NCI-H128 (cell line): ENCODE measurements at regions not wholly inside any gene's neighbourhood (a gene's known extent, or its start where the extent isn't known, plus 50 kb on each side); places are given as distances from the start of the nearest gene placed in this dataset.

ENCODE experiments used
- DNase-seq: peaks from one replicate; lab custom pipeline; 2025; ENCODE audit not compliant: unreplicated experiment; lab: John Stamatoyannopoulos, UW

DNA sequence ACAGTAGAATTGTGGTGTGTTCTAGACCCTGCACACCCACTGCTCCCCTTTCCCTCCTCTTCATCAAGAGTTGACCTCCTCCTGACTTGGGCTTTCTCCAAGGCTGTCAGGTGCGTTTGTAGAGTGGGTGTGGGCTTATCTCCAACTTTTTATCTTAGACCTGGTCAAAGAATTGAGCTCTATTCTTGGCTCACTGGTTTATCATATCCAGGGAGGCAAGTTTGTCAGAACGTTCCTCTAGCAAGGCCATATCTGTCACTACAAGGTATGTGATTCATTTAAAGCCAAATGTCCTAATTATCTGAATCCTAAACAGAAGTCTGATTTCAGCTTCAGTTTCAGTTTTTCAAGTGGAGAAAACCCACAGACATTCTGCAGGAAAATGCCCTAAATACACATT lies 117.1 kb upstream of the MGAT5 start:
- DNase-seq, result no peak

GRCh38 chr2:134137182-134137611 lies 116.7 kb upstream of the MGAT5 start:
- DNase-seq, result no peak

GRCh38 chr2:134138115-134138514 lies 115.8 kb upstream of the MGAT5 start:
- no peak for DNase-seq

DNA sequence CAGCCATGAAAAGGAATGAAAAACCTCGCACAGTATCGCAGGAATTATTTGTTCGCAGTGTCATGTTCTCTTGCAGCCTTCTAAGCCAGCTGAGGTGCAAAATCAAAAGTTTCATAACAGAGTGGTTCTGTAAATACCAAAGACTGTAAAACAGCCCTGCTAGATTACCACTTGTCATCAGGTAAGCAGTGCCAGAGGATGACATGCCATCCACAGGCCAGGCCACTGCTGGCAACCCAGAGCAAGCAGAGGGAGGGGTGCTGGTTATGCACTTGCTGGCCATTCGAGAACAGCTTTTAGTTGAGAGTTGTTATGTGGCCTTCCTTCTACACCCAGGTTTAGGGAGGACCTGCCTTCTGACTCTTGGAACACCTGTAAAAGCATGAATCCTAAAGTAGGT lies 114.3 kb upstream of the MGAT5 start:
- DNase-seq, result no peak

GRCh38 chr2:134140251-134140661 lies 113.6 kb upstream of the MGAT5 start:
- no peak for DNase-seq

DNA sequence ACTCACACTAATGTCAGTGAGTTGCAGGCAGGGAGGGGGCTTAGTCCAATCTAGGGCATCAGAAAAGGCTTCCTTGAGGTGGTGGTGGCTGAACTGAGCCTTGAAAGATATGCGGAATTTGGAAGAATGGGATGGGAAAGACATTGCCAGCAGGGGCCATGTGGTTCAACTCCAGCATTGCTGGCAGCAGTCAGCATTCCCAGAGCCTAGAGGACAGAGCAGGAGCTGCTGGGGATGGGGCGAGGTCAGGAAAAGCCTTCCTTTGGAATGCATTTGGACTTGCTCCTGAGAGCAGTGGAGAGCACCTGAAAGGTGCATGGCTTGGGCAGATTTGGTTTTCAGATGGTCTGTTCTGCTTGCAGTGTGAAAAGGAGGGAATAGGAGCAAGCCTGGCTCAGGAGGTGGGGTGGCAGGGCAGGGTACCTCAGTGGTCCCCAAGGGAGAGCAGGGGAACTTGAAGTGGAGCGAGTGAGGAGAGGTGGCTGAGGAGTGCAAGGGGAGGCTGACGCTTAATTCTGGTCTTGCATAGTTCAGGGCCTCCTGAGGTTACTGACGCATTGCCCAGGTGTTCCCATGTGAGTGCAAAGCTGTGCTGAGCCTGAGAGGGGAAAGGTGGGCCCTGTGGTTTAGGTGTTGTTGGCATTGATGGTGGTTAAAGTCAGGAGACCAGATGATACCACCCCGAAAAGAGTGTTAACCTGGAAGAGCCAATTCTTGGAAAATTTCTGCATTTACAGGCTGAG lies 112.1 kb upstream of the MGAT5 start:
- DNase-seq, result no peak

DNA sequence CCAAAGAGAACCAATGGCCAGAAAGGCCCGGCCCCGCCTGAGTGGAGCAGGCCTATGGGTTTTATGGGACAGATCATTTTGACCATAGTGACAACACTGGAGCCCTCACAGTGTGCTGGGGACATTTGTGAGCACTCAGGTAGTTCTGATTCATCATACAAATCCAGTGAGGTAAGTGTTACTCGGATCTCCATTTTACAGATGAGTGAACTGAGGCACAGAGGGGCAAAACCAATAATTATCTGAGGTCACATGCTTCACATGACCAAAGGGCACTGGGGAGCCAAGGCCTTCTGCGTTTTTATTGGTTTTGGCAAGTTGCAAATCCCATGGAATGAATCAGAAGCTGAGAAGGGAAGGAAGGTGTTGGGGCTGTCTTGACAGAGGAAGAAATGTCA lies 111.5 kb upstream of the MGAT5 start:
- DNase-seq, result no peak

- no peak for DNase-seq
Observed at GRCh38 chr2:134142903-134143302, 111.0 kb upstream of the MGAT5 start.

DNA sequence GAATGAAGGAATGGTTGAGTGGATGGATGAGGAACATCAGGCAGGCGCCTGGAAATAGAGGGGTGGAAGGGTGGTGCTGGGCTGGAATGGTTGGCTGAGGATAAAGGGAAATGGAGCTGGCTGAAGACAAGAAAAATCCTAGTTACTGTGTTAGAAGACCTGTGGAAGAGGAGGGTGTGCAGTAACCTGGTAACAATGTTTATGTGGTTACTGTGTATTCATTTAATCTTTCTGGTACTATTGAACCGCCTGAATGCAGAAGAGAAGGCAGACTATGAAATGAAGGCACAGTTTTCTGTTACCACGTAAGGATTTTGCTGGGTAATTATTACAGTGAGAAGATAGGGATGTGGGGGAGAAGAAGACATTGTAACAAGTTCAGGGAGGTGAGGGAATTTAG lies 110.3 kb upstream of the MGAT5 start:
- DNase-seq, result no peak

- DNase-seq, result no peak
Observed at GRCh38 chr2:134144081-134144596, 109.7 kb upstream of the MGAT5 start.

DNA sequence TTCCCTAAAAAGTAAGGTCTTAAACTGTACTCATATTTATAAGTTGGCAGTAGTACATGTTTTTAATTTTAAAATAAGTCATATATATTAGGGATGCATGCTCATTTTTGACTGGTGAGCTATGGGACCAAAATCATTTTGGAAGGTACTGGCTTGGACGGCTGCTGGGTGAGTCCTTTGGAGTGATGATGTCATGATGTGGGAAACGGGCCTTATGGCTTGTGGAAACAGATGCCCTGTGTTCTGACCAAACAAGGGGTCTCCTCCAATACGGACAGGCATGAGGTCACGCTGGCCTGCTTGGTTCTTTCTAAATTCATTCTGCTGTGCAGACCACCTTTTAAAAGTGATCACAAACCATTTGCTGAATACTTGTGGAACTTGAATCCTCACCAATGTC lies 109.2 kb upstream of the MGAT5 start:
- no peak for DNase-seq

DNA sequence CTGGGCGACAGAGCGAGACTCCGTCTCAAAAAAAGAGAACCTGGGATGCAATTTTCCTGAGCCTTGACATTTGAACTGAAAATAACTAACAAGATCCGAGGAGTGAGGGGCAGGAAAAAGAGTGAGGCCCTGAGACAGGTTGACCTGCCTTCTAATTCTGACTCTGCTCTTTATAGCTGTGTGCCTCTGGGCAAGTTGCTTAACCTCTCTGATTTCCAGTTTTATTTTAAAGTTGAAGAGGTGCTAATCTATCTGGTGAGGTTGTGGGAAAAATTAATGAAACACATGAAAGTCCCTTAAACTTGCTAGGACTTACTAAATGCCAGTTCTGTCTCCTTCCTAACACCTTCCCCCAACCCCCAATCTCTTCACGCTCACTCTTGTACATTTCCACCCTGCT lies 108.4 kb upstream of the MGAT5 start:
- DNase-seq, result no peak

- DNase-seq, result no peak
Observed at GRCh38 chr2:134146161-134146560, 107.7 kb upstream of the MGAT5 start.

DNA sequence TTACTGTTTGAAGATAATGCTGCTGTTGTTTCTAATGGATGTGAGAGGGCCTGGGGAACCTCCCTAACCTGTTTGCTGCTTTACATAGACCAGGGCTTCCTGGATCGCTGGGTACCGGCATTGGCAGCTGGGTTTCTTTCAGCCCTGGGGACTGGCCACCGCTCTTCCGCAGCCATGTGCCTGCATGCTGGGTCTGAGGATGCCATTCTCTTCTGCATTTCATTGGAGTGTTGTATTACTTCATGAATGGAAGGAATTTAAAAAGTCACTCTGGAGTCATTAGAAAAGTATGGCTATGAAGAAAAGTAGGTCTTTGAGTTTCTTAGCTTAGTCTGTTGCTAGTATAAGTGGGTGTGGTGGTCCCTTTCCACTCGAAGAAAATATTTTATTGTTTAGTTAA lies 107.3 kb upstream of the MGAT5 start:
- no peak for DNase-seq

GRCh38 chr2:134148172-134148571 lies 105.7 kb upstream of the MGAT5 start:
- no peak for DNase-seq

GRCh38 chr2:134148843-134149472 lies 104.9 kb upstream of the MGAT5 start:
- no peak for DNase-seq

DNA sequence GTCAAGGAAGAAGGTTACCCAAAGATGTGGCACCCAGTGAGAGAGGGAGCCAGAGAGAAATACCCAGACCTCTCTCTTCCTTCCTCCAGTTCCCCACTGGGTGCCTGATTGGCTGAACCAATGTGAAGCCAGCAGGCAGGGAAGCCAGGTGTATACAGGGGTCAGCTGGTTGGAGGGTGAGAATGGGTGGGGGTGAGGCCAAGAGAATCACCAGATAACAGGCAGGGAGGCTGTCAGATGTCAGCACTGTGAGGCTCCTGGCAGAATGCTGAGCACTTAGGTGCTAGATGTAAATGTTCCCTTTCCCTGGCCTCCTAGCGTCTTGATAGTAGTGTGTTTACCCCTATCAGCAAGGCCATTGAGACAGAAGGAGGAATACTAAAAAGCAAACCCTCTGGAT lies 104.0 kb upstream of the MGAT5 start:
- DNase-seq, result no peak

- DNase-seq, result no peak
Observed at GRCh38 chr2:134150760-134151159, 103.1 kb upstream of the MGAT5 start.

GRCh38 chr2:134152045-134153010 lies 101.5 kb upstream of the MGAT5 start:
- DNase-seq, result no peak

GRCh38 chr2:134153294-134153880 lies 100.5 kb upstream of the MGAT5 start:
- DNase-seq, result no peak

DNA sequence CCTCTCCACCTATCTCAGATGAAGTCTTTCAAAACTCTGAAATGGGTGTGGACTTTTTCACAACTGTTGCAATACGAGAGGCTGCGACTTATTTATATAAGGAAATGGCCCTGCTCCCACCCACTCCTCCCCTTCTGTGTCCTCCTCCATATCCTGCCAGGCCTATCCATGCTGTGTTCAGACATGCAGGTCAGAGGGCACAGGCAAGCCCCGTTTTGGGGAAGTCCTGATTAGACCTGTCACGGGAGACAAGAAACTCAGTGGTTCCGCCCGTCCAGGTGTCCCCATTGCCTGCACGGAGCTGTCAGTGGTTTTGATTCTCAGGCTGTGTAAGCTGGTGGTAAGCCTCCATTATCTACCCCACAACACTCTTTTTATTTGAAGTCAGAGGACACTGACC lies 99.6 kb upstream of the MGAT5 start:
- DNase-seq, result no peak
